ENCODE measurements at regions not wholly inside any gene's neighbourhood (a gene's known extent, or its start where the extent isn't known, plus 50 kb on each side); places are given as distances from the start of the nearest gene placed in this dataset.

DNA sequence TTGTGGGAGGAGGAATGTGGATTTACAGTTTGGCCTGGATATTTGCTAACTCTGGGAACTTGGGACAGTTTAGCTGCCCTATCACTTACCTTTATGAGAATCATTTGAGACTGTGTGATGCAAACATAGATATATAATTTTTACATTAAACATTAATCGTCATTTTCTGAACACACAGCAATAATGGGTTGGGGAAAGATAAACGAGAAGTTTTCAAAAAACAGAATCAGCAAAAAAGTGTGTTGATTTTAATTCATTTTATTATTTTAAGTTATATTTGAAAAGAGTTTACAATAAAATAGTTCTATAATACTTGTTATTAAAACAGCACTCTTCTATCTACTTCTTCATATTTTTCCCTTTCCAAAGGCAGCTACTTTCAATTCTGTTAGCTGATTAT lies 813.3 kb downstream of the SLC4A3 start:
- TF ChIP-seq CBFB (CRISPR knock-in tag; IDR thresholded peaks at IDR 0.05; ENCODE audit: low read depth) (no peak), TEAD4 (CRISPR knock-in tag; IDR thresholded peaks at IDR 0.05) (no peak)
- TF ChIP-seq, protein P1, sequence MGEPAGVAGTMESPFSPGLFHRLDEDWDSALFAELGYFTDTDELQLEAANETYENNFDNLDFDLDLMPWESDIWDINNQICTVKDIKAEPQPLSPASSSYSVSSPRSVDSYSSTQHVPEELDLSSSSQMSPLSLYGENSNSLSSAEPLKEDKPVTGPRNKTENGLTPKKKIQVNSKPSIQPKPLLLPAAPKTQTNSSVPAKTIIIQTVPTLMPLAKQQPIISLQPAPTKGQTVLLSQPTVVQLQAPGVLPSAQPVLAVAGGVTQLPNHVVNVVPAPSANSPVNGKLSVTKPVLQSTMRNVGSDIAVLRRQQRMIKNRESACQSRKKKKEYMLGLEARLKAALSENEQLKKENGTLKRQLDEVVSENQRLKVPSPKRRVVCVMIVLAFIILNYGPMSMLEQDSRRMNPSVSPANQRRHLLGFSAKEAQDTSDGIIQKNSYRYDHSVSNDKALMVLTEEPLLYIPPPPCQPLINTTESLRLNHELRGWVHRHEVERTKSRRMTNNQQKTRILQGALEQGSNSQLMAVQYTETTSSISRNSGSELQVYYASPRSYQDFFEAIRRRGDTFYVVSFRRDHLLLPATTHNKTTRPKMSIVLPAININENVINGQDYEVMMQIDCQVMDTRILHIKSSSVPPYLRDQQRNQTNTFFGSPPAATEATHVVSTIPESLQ (CRISPR knock-in tag; IDR thresholded peaks at IDR 0.05): no peak

Measured in WTC11 (cell line).